GM12801 (cell line): ENCODE measurements at regions not wholly inside any gene's neighbourhood (a gene's known extent, or its start where the extent isn't known, plus 50 kb on each side); places are given as distances from the start of the nearest gene placed in this dataset.

Experiments
- CTCF ChIP-seq: IDR thresholded peaks from one replicate; pipeline ENCODE4 v1.5.1; 2011; ENCODE audit warnings: control low read depth; ENCODE audit not compliant: insufficient read length; ENCODE audit errors: extremely low read depth

GRCh38 chr1:87790756-87791155 is 462.1 kb downstream of the LMO4 start:
- no peak for TF ChIP-seq CTCF

GRCh38 chr1:87791931-87792740 is 463.5 kb downstream of the LMO4 start:
- TF ChIP-seq CTCF, result no peak

GRCh38 chr1:87794788-87795614 is 466.3 kb downstream of the LMO4 start:
- no peak for TF ChIP-seq CTCF

- no peak for TF ChIP-seq CTCF
These were observed 467.1 kb downstream of the LMO4 start for GRCh38 chr1:87795615-87796337.

GRCh38 chr1:87796471-87796901 is 467.8 kb downstream of the LMO4 start:
- no peak for TF ChIP-seq CTCF

- TF ChIP-seq CTCF, result no peak
These were observed 470.8 kb downstream of the LMO4 start for GRCh38 chr1:87799451-87799850.

- TF ChIP-seq CTCF, result no peak
These were observed 471.3 kb downstream of the LMO4 start for GRCh38 chr1:87800006-87800405.
